Stimulated activated CD4-positive, alpha-beta T cell treated with anti-CD3 and anti-CD28 coated beads, Interleukin-15, amount 100 ng/mL, for 1 hour (primary cell): ENCODE measurements at regions not wholly inside any gene's neighbourhood (a gene's known extent, or its start where the extent isn't known, plus 50 kb on each side); places are given as distances from the start of the nearest gene placed in this dataset.

Experiments
- DNase-seq, 2 donors: peaks; one replicate each; pipeline ENCODE4 v3.0.0-alpha.2; 2020; ENCODE audit warnings: low read depth in 1 of 2, low spot score in 1 of 2

GRCh38 chr3:124429129-124429815 lies 301.0 kb upstream of the UMPS start:
- DNase-seq = no peak

GRCh38 chr3:124431331-124431994 lies 298.8 kb upstream of the UMPS start:
- no peak for DNase-seq

- no peak for DNase-seq
Observed at GRCh38 chr3:124434176-124434575, 296.1 kb upstream of the UMPS start.

GRCh38 chr3:124435467-124435866 lies 294.8 kb upstream of the UMPS start:
- DNase-seq = no peak

- no peak for DNase-seq
Observed at GRCh38 chr3:124438813-124439212, 291.4 kb upstream of the UMPS start.

GRCh38 chr3:124439603-124440002 lies 290.6 kb upstream of the UMPS start:
- DNase-seq = no peak

GRCh38 chr3:124441766-124442165 lies 288.5 kb upstream of the UMPS start:
- DNase-seq = no peak

GRCh38 chr3:124442463-124442862 lies 287.8 kb upstream of the UMPS start:
- DNase-seq = no peak

GRCh38 chr3:124443446-124443845 lies 286.8 kb upstream of the UMPS start:
- DNase-seq = no peak

GRCh38 chr3:124444075-124444474 lies 286.2 kb upstream of the UMPS start:
- no peak for DNase-seq

GRCh38 chr3:124444896-124445295 lies 285.4 kb upstream of the UMPS start:
- DNase-seq = no peak

- no peak for DNase-seq
Observed at GRCh38 chr3:124447845-124448244, 282.4 kb upstream of the UMPS start.

GRCh38 chr3:124448954-124449353 lies 281.3 kb upstream of the UMPS start:
- DNase-seq = no peak

GRCh38 chr3:124450366-124450765 lies 279.9 kb upstream of the UMPS start:
- no peak for DNase-seq

GRCh38 chr3:124451630-124452317 lies 278.5 kb upstream of the UMPS start:
- no peak for DNase-seq

GRCh38 chr3:124453189-124453588 lies 277.1 kb upstream of the UMPS start:
- DNase-seq = no peak

GRCh38 chr3:124455891-124456290 lies 274.4 kb upstream of the UMPS start:
- DNase-seq = no peak

- DNase-seq = no peak
Observed at GRCh38 chr3:124456506-124456905, 273.7 kb upstream of the UMPS start.

- DNase-seq = no peak
Observed at GRCh38 chr3:124459678-124460077, 270.6 kb upstream of the UMPS start.

- no peak for DNase-seq
Observed at GRCh38 chr3:124461126-124461525, 269.1 kb upstream of the UMPS start.

- no peak for DNase-seq
Observed at GRCh38 chr3:124461838-124462632, 268.2 kb upstream of the UMPS start.

GRCh38 chr3:124463234-124463633 lies 267.0 kb upstream of the UMPS start:
- no peak for DNase-seq
